ENCODE measurements at regions not wholly inside any gene's neighbourhood (a gene's known extent, or its start where the extent isn't known, plus 50 kb on each side); places are given as distances from the start of the nearest gene placed in this dataset.

DNA sequence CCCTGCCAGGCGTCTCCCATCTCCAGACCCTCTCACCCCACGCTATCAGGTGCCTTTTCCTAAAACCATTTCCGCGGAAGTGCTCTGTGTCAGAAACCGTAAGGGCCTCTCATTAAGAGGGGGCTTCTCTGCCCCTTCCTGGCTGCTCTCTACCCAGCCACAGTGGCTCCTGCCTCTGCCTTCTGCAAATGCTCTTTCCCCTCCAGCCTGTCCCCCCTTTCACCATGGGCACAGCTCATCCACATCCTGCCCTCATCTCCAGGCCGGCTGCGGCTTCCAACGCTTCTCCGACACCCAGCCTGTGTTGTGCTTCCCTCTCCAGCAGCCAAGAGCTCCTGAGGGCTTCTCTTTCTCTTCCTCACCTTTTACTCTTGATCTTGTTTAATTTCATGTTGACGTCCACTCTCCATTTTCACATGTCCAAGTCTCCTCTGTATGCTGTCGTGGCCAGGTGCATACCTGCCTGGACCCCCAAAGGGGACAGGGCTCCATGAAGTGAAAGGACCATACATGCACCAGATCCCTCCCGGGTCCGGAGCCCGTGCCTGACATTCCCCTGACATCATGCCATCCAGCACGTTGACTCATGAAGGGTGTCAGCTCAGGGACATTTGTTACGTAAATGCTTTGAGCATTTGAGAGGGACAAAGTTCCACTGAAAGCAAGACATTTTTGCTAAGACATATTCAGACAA lies 306.5 kb downstream of the AJAP1 start:
- DNase-seq (ENCODE audit: low read depth) = no peak

DNA sequence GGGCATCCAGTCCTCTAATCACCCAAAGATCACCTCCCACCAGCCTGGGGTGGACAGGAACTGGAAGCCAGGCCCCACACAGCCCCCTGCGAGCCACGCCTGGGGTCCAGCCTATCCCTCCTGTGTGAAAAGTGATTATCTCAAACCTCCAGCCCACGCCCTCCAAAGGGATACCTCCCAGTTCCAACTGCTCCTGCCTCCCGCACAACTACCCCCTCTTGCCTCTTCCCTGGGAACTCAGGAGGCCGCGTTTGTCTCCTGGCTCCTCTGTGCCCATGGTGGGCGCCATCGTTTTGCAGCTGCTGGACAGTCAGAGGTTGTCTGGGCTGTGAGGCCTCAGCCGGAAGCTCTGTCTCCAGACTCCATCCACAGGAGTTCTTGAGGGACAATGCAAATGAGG lies 305.9 kb downstream of the AJAP1 start:
- DNase-seq (ENCODE audit: low read depth) = no peak

DNA sequence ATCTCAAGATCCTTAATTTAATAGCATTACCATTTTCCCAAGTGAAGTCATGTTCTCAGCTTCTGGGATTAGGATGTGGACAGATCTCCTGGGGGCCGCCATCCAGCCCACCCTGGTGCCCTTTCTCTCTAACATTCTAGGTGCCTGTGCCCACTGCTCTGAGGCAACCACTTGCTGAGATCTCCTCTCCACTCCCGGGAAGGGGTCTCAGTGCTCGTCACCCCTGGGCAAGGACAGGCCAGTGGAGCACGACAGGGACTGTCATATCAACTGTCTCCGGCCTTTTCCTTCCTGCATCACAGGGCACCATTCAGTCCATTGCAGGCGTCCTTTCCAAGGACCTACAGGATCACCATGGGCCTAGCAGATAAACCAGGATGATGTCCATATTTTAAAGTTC lies 304.8 kb downstream of the AJAP1 start:
- no peak for DNase-seq (ENCODE audit: low read depth)

DNA sequence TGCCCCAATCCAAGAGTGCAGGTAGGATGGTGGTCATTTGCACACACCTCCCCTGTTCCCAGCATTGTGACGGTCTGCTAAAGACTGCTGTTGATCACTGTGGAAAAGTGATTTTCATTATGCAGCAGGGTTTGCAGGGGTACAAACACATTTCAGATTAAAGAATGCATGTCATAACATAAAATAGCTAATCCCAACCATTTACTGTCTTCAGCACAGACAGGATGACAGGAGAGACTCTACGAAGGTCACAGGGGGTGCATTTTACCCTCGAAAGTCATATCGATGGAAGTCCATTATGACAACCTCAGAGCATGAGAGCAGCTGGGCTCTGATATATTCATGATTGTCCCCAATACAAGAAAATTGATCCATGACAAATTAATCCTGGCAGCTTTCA lies 302.6 kb downstream of the AJAP1 start:
- no peak for DNase-seq (ENCODE audit: low read depth)

DNA sequence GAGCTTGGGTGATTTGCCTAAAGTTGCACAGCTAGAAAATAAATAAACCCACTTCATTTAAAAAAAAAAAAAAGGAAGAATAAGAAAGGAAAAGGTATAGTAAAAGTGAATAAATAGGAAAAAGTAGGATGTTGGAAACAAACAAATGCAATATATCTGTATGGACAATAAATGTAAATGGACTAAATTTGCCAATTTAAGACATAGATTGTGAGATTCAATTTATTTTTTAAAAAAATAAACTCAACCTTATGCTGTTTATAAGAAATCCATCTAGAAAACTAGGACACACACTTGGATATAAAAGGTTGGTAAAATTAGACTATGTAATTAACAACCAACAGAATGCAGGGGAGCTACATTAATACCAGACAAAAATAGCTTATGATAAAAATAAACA lies 300.0 kb downstream of the AJAP1 start:
- DNase-seq (ENCODE audit: low read depth) = no peak

DNA sequence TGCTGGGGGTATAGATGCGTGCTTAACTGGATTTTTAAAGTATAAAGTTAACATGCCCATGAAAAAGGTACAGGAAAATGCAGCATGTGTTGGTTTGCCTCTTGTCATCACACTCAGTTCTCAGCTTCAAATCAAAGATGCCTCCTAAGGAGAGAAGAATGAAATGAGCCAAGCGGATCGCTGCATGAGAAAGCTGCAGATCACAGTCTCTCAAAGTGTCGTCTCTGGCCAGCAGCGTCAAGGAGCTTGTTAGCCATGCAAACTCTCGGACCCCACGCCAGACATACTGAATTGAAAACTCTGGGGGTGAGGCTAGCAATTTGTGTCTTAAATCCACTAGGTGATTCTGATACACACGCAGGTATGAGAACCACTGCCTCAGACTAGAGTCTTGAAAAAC lies 297.2 kb downstream of the AJAP1 start:
- no peak for DNase-seq (ENCODE audit: low read depth)

DNA sequence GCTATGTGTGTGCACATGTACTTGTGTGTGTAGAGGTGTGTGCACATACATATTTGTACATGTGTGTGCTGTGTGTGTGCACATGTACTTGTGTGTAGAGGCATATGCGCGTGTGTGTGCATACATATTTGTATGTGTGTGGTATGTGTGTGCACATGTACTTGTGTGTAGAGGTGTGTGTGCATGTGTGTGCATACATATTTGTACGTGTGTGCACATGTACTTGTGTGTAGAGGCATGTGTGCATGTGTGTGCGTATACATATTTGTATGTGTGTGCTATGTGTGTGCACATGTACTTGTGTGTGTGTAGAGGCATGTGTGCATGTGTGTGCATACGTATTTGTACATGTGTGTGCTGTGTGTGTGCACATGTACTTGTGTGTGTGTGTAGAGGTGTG lies 291.9 kb downstream of the AJAP1 start:
- DNase-seq (ENCODE audit: low read depth) = no peak

DNA sequence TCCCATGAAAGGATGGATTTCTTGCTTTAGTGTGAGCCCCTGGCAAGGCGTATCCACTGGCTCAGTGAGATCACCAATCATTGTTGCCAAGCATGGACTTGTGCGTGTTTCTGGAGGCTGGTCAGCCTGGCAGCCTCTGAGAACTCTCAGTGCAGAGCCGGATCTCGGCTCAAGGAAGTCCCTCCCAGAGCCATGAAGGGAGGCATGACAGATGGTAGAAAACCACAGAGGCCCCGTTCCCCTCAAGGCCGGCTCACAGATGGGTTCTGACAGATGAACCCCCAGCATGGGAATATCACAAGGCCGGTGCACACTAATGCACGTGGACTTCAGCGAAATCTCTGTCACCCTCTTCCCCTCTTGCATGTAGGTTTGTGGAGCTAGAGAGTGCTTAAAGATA lies 290.5 kb downstream of the AJAP1 start:
- DNase-seq (ENCODE audit: low read depth) = no peak

DNA sequence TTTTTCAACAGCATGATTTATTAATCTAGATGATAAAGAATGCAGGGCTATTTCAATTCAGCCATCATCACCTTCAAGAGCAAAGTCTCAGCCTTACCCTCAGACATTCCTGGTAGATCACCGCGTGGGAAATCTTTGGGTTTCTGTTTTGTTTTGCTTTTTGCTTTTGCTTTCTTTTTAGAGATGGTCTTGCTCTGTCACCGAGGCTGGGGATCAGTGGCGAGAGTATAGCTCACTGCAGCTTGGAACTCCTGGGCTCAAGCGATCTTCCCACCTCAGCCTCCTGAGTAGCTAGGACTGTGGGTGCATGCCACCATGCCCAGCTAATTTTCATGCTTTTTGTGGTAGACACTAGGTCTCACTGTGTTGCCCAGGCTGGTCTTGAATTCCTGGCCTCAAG lies 289.7 kb downstream of the AJAP1 start:
- no peak for DNase-seq (ENCODE audit: low read depth)

DNA sequence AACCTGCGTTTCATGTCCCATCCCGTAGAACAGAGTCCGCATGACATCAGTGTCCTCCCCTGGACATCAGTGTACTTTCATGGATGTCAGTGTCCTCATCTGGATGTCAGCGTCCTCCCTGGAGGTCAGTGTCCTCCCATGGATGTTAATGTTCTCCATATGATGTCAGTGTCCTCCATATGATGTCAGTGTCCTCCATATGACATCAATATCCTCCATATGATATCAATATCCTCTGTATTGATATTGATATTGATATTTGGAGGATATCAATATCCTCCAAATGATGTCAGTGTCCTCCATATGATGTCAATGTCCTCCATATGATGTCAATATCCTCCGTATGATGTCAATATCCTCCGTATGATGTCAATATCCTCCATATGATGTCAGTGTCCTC lies 284.9 kb downstream of the AJAP1 start:
- DNase-seq (ENCODE audit: low read depth) = no peak

DNA sequence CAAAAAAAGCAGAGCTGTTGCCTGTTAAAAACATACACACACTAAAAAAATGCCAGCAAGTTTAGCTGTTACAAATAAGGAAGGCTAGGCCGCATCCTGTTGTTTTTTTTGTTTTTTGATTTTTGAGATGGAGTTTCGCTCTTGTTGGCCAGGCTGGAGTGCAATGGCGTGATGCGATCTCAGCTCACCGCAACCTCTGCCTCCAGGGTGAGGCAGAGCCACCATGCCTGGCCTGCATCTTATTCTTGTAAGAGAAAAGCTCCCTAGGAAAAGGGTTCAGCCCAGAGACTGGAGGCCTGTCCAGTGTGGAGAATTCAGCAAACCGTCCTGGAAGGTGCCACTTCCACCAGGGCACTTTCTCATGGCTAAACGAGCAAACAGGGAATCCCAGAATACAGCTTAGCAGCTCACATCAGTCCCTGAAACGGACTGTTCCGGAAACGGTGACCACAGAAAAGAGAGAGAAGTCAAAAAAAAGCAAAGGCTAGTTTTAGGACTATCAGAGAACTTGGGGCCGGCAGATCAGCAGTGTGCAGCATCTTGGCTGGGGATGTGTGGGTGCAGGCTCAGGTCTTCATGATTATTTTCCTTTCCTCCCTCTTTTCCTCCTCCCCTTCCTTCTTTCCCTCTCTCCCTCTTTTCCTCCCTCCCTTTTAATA lies 283.6 kb downstream of the AJAP1 start:
- no peak for DNase-seq (ENCODE audit: low read depth)

DNA sequence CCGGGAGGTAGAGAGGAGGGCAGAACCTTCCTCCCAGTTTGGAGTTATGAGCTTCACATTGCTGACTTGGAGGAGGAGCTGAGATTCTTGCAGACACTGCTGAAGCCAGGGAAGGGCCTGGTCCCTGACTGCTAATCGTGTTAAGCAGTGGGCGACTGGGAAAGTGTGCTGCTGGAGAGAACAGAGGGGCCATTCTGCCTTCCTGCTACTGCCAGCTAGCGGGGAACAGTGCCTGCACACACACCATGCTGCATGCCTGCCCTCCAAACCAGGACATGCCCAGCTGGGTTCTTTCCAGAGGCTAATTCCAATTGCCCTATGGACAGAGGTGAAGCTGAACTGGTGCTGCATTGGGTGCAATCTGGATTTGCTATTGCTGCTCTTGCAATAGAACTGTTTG lies 281.4 kb downstream of the AJAP1 start:
- no peak for DNase-seq (ENCODE audit: low read depth)

DNA sequence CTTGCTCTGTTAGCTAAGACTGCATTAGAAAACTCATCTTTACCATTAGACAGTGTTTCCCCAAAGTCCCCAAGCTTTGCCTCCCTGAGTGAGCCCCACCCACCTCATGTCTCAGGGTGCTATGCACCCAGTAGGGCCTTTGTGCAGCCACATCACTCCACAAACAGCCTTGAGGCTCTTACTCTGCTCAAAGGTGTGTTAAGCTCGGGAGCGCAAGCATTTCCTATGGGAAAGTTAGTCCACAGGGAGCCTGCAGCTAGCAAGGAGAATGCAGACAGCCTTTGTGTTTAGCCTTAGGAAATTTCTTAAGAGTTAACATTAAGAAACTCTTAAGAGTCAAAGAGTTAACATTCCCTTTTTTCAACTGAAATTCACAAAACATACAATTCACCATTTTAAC lies 278.8 kb downstream of the AJAP1 start:
- no peak for DNase-seq (ENCODE audit: low read depth)

DNA sequence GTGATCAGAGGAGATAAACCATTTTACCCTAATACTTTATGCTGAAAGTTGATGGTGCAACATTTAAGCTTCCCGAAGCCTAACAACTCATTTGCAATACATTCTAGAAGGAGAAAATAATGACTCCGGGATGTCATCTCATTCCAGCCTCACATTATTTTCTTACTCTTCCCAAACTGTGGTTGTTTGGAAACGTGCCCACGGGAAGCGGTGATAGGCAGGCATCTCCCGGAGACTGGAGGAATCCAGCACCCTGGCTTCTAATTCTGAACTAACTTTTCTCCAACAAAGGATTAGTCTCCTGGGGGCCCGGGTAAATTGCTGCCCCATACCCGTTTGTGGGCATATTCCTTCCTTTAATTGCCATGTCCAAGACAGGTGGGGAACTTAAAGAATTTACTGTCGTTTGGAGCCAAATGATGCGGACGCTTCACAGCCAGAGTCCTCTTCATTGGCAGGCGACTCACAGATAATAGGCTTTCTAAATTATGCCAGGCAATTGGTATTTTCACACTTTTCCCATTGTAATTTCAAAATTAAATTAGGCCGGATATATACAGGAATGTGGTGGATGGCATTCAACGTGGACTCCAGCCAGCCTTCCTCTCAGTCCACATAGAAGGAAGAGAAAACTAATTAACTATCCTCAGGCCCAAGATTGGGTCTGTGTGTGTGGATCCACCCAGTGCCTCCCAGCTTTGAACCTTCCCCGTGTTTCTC lies 278.1 kb downstream of the AJAP1 start:
- DNase-seq (ENCODE audit: low read depth) = no peak

DNA sequence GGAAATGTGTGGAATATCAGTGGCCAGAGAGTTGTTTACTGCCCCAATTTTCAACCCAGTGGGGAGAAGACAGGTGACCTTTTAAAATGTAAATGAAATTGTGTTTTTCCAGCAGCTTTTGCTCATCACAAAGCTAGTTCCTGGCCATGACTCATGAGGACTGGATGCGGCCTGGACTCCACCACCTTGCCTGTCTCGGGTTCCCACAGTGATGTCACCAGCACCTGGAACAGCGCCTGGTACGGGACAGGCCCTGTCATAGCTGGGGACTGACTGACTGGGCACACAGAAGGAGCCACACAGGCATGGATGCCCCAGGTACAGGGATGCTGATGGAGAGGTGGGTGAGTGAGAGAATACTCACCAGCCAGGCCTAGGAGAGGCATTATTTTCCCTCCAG lies 277.1 kb downstream of the AJAP1 start:
- no peak for DNase-seq (ENCODE audit: low read depth)

DNA sequence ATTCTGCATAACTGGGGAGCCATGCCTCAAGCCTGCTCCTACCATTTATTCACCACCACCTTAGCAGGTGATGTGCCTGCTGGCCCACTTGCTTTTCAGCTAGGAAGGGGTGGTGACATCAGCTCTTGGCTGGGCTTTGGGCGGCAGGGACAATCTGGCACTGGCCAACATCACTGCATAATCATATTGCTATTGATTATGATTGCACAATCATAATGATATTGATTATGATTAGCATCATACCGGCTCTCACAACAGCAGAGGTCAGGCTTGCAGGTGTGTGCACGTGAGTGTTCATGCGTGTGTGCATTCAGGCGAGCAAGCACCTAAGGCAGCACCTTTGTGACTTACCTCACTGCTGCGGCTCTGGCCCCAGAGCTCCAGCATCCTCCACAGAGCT lies 273.8 kb downstream of the AJAP1 start:
- no peak for DNase-seq (ENCODE audit: low read depth)

DNA sequence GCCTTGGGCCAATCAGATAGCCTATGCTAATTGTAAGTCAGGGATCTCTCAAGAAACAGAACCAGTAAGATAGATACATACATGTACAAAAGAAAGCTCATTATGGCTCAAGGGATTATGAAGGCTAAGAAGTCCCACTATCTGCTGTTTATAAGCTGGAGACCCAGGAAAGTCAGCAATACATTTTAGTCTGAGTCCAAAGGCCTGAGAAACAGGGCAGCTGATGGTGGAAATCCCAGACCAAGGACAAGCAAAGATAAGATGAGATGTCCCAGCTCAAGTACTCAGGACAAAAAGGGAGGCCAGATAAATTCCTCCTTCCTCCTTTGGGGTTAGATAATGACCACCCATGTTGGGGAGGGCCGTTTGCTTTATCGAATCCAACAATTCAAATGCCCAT lies 269.9 kb downstream of the AJAP1 start:
- DNase-seq (ENCODE audit: low read depth) = no peak

DNA sequence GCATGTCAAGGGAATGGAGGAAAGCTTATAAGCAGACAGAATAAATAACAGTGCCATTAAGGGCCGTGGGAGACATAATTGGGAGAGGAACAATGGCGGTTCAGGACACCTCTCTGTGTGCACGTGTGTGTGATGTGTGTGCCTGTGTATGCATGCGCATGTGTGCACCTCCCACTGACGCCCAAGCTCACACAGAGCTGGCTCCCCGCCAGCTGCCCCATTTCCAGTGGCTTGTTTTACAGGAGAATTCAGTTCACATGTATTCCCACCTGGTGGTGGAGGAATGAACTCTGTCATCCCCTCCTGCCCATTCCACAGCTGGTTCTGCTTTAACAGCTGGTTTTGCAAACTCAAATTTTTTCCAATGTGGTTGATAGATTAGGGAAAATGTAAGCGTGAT lies 262.2 kb downstream of the AJAP1 start:
- no peak for DNase-seq (ENCODE audit: low read depth)

DNA sequence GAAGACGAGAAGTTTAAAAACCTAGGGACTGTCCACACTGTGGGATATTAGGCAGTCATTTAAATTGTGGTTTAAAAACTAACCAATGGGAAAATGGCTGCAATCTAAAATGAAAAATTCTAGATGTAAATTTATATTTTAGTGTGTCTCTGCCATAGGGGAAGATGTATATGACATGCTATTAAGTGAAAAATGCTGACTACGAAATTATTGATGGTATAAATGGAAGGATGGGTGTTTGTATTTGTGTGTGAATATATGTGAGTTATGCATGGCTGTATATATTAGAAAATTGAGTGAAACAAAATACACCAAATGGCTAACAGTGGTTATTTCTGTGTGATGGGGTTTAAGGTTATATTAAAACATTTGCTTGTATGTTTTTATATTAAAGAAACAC lies 260.7 kb downstream of the AJAP1 start:
- no peak for DNase-seq (ENCODE audit: low read depth)

DNA sequence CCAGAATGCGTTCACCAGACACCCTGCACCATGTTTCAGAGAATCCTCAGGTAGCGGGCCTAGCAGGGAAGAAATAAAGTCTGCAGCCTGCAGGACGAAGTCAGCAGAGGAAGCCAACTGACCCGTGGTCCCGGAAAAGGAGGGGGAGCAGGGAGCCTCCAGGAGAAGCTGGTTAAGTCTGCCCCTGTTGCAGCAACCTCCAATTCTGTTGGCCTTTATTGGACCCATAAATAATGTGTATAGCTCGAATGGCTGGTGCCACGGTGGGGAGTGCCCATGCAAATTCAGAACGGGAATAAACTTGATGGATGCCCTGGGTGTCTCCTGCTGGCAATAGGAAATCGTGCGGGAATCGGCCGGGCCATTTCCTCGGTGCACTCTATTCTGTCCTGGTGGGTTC lies 254.1 kb downstream of the AJAP1 start:
- no peak for DNase-seq (ENCODE audit: low read depth)

DNA sequence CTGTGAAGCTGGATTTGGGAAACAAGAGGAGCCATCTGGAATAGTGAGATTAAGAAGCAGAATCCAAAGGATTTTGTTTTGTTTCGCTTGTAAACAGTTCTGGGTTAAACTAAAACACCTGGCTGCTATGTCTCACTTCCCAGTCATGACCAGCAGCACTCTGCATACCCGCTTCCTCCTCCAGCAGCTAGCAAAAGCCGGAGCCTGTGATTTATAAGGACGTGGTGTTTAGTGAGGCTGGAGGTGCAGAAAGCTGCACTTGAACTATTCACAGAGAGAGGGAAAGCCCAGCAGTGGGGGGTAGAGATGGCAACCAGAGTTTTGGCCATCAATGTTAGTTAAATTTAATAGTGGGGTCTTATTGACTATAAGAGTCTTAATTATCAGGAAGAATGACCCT lies 240.2 kb downstream of the AJAP1 start:
- DNase-seq (ENCODE audit: low read depth) = no peak

DNA sequence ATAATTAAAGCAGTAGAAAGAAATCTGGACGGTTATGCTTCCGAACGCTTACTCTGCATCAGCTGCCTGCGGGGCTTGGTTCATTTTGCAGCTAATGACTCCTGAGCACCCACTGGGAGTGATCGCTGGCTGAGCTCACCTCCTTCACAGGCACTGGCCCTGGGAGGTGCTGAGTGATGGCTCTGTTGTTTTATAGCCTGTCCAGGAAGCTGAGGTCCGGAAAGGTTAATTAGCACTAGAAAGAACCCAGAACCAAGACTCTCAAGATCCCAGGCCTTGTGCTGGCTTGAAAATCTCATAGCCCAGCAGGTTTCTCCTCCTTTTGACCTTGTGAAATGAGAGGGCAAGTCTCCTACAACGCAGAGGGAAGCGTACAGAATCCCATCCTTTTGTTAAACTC lies 226.2 kb downstream of the AJAP1 start:
- no peak for DNase-seq (ENCODE audit: low read depth)

DNA sequence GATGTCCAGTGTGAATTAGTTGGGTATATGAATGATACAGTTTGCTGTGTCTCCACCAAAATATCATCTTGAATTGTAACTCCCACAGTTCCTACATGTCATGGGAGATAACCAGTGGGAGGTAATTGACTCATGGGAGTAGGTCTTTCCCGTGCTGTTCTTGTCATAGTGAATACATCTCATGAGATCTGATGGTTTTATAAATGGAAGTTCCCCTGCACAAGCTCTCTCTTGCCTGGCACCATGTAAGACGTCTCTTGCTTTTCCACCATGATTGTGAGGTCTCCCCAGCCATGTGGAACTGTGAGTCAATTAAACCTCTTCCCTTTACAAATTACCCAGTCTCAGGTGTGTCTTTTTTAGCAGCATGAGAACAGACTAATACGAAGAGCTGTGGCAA lies 223.0 kb downstream of the AJAP1 start:
- DNase-seq (ENCODE audit: low read depth) = no peak

DNA sequence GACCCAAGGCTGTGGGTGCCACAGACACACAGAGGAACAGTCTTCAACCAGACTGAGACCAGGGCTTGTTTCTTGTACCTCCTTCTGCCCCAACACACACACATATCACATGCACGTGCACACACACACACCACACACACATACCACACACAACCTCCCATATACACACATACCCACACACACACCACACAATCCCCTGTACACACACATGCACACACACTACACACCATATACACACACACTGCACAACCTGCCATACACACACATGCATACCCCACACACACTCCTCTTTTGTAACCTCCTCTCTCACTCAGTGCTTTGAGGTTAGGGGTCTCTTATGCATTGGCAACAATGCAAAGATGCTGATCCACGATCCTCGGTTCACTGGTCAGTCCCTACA lies 217.0 kb downstream of the AJAP1 start:
- DNase-seq (ENCODE audit: low read depth) = no peak

Data from GM04504 (cell line).